ENCODE measurements at regions not wholly inside any gene's neighbourhood (a gene's known extent, or its start where the extent isn't known, plus 50 kb on each side); places are given as distances from the start of the nearest gene placed in this dataset.

DNA sequence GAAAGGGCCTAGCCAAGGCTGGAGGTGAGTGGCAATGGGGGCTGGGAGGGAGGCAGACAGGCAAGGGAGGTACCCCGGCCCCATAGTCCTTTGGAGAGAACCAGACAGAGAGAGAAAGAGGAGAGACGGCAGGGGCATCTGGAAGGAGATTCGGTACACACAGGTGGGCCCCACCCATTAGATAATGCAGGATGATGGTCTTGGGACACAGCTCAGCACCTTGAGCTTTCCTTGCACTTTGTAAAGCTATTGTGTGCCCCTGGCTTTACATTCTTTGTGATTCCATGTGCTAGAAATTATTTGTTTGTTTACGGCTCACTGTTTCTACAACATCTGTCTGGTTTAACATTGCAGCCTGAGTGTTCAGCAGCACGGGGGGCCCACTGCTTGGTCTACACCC, 83.1 kb downstream of the CTAGE1 start:
- no peak for TF ChIP-seq POLR2A (IDR thresholded peaks at IDR 0.05)
- TF ChIP-seq, protein P1, sequence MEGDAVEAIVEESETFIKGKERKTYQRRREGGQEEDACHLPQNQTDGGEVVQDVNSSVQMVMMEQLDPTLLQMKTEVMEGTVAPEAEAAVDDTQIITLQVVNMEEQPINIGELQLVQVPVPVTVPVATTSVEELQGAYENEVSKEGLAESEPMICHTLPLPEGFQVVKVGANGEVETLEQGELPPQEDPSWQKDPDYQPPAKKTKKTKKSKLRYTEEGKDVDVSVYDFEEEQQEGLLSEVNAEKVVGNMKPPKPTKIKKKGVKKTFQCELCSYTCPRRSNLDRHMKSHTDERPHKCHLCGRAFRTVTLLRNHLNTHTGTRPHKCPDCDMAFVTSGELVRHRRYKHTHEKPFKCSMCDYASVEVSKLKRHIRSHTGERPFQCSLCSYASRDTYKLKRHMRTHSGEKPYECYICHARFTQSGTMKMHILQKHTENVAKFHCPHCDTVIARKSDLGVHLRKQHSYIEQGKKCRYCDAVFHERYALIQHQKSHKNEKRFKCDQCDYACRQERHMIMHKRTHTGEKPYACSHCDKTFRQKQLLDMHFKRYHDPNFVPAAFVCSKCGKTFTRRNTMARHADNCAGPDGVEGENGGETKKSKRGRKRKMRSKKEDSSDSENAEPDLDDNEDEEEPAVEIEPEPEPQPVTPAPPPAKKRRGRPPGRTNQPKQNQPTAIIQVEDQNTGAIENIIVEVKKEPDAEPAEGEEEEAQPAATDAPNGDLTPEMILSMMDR (IDR thresholded peaks at IDR 0.05 in 4 of 5, conservative IDR thresholded peaks at IDR 0.05 in 1 of 5): no peak
